Skeletal muscle cell (primary cell): ENCODE measurements at regions not wholly inside any gene's neighbourhood (a gene's known extent, or its start where the extent isn't known, plus 50 kb on each side); places are given as distances from the start of the nearest gene placed in this dataset.
A peak's percentile ranks its signal among the peaks of the same experiment; 100 is the strongest.
"Not testable (repeated sequence)": the region's sequence is repeated elsewhere in the genome, so short reads cannot be mapped to it uniquely, and the experiment has no call there.

Source experiments
- DNase-seq: peaks from one replicate; pipeline ENCODE4 v3.0.0-alpha.2; 2010; ENCODE audit warnings: low read depth
- H3K4me3 ChIP-seq: 2 replicates; pipeline ENCODE4 v1.5.1; 2011; ENCODE audit warnings: low read depth, mild to moderate bottlenecking, control low read depth, low read length, moderate library complexity

DNA sequence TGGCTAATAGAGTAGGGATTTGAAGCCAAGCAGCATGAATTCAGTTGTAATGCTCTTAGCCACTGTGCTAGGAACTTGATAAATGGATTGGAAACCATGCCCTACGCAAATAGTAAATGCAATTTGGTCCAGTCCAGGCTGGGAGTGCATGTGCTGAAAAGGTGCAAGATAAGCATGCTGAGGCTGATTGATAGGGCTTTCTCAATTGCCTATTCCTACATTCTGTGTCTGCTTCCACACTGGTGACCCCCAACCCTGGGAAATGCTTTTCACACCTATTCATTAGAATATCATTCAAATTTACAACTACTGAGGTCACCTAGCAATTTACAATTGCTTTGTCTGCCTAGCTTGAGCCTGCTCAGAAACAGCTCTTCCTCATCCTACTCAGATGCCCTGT, 84.7 kb upstream of the SLC25A36 start:
- H3K4me3 ChIP-seq: no peak overlapping the region
- no peak for DNase-seq

DNA sequence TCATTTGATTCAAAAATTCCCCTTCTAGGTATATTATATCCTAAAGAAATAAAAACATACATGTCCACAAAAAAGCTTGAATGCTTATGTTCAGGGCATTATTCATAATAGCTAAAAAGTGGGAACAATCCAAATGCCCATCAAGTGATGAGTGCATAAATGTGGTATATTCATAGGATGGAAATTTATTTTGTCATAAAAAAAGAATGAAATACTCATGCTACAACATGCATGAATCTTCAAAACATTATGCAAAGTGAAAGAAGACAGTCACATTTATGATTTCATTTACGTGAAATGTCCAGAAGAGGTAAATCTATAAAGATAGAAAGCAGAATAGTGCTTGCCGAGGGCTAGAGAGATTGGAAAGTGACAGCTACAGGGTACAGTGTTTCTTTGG, 83.6 kb upstream of the SLC25A36 start:
- no peak overlapping the region for H3K4me3 ChIP-seq
- no peak for DNase-seq

DNA sequence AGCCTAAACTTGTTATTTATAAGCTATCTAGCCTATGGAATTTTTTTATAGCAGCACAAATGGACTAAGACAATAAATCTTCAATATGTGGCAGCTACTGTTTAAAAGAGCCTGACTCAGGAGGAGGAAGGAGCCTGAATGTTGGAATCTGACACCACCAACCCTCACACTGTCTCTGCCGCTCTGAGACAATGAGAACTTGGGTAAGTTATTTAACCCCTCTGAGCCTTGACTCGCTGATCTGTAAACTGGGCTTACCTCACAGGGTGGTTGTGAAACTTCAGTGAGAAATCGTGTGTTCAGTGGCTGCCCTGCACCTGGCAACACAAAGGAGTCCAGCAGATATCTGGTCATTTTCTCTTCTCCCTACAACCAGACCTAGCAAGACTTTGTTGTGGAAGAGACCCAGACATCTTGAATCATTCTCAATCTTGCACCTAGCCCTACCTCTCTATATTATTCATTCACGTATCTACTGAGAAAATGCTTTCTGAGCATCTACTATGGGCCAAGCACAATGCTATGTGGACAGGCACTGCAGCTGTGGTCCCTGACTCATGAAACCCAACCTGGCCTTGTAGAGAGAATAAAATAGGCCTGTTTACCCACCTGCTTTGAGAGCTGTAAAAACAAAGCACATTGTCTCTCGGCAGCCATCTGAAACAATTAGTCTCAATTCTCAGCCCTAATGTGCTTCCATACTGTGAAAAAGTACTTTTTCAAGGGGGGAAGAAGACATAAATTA, 81.9 kb upstream of the SLC25A36 start:
- H3K4me3 ChIP-seq: no peak overlapping the region
- peak; percentile 19 for DNase-seq

DNA sequence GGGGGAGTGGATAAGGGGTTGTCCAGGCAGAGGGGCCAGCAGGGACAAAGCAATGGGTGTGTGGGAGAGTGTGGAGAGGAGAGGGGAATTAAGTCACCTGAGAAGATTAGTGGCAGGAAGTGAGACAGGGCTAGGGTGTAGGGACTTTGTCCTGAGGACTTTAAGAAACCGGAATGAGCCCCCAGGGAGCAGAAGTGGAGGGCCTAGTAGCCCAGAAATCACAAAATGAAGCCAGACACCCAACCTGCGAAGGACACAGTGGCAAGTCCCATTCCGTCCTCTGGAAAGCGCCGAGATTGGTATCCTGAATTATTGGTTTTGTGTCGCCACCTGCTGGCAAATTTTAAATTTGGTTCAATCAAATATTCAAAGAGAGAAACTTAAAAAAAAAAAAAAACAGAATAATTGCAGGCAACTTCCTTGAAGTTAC, 78.0 kb upstream of the SLC25A36 start:
- H3K4me3 ChIP-seq: no peak overlapping the region
- no peak for DNase-seq

DNA sequence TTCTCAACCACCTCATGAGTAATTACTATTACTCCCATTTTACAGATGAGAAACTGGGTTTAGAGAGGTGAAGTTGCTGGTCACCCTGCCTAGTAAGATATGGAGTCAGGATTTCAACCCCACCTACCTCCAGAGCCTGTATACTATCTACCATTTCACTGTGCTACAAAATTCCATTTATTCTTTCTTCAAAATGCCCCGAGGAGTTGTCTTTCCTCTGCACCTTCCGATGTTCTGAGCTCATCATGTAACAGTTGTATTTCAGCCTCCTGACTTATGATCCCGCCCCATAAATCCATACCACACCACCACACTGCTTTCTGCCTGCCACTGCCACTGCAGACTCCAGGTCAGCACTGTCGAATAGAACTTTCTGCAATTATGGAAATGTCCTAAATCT, 71.3 kb upstream of the SLC25A36 start:
- H3K4me3 ChIP-seq: no peak overlapping the region

DNA sequence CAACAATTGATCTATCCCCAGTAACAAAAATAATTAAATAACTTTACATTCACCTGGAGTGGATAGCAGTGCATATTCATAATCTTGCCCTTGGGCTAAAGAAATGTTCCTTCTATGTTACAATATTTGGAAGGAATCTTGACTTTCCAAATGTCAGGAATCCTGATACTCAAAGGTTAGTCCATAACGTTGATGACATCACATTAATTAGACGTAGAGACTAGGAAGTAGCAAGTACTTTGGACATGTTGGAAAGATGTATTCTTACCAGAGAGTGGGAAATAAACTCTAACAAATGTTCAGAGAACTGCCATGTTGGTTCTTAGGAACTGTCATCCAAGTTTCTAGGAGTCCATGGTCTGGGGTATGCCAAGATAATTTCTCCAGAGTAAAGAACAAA, 70.6 kb upstream of the SLC25A36 start:
- H3K4me3 ChIP-seq: no peak overlapping the region
- no peak for DNase-seq

More for the DNA sequence above, 71.3 kb upstream of the SLC25A36 start:
- DNase-seq: no peak

DNA sequence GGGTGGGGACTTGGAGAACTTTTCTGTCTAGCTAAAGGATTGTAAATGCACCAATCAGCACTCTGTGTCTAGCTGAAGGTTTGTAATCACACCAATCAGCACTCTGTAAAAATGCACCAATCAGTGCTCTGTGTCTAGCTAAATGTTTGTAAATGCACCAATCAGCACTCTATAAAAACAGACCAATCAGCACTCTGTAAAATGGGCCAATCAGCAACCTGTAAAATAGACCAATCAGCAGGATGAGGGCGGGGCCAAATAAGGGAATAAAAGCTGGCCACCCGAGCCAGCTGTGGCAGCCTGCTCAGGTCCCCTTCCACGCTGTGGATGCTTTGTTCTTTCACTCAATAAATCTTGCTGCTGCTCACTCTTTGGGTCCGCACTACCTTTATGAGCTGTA, 69.5 kb upstream of the SLC25A36 start:
- not testable (repeated sequence) for DNase-seq, H3K4me3 ChIP-seq

DNA sequence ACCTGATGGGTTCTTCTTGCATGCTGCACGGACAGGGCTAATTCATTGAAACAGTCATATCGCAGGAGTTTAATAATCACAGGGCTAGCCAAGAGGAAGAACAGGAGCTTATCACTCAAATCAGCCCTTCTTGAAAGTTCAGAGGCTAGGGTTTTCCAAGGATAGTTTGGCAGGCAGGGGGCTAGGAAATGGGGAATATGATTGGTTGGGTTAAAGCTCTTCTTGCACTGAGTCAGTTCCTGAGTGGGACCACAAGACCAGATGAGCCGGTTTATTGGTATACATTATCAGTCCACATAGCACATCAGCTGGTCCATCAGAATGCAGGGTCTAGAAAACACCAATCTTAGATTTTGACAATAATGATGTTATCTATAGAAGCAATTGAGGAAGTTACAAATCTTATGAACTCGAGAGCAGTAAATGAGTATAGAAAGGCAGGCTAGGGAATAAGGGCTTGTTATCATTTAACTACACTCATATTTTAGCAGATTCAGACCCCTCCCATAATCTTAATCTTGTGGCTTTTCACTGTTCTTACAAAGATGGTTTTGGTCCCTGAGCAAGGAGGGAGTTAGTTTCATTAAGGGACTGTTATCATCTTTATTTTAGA, 58.1 kb upstream of the SLC25A36 start:
- H3K4me3 ChIP-seq: no peak overlapping the region
- no peak for DNase-seq

DNA sequence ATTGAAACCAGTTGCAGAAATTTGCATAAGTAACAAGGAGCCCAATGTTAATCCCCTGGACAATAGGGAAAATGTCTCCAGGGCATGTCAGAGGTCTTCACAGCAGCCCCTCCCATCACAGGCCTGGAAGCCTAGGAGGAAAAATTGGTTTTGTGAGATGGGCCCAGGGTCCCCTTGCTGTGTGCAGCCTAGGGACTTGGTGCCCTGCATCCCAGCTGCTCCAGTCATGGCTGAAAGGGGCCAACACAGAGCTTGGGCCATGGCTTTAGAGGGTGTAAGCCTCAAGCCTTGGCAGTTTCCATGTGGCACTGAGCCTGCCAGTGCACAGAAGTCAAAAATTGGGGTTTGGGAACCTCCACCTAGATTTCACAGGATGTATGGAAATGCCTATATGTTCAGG, 55.9 kb upstream of the SLC25A36 start:
- not testable (repeated sequence) for DNase-seq, H3K4me3 ChIP-seq
